GM10266 (cell line): ENCODE measurements at regions not wholly inside any gene's neighbourhood (a gene's known extent, or its start where the extent isn't known, plus 50 kb on each side); places are given as distances from the start of the nearest gene placed in this dataset.
"Not testable (repeated sequence)": the region's sequence is repeated elsewhere in the genome, so short reads cannot be mapped to it uniquely, and the experiment has no call there.

Source experiments
- DNase-seq: peaks from one replicate; pipeline ENCODE4 v3.0.0; 2012; ENCODE audit errors: extremely low spot score
- TF ChIP-seq, protein P1 (sequence below): IDR thresholded peaks from 2 replicates; pipeline ENCODE4 v1.5.1; 2012; ENCODE audit warnings: mild to moderate bottlenecking, low read depth; ENCODE audit not compliant: control insufficient read depth, insufficient read depth; ENCODE audit errors: missing control alignments

DNA sequence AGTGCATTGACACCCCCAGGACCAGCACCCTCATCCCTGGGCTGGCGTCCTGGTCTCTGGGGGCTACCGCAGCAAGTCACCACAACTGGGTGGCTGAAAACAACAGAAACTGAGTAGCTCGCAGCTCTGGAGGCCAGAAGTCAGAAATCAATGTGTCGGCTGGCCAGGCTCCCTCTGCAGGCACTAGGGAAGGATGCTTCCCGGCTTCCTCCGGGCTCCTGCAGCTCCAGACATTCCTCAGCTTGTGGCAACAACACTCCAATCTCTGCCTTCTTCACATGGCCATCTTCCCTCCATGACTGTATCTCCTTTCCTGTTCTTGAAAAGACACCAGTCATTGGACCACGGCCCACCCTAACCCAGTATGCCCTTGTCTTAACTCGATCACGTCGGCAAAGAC, 224.2 kb downstream of the NPHP4 start:
- TF ChIP-seq, protein P1, sequence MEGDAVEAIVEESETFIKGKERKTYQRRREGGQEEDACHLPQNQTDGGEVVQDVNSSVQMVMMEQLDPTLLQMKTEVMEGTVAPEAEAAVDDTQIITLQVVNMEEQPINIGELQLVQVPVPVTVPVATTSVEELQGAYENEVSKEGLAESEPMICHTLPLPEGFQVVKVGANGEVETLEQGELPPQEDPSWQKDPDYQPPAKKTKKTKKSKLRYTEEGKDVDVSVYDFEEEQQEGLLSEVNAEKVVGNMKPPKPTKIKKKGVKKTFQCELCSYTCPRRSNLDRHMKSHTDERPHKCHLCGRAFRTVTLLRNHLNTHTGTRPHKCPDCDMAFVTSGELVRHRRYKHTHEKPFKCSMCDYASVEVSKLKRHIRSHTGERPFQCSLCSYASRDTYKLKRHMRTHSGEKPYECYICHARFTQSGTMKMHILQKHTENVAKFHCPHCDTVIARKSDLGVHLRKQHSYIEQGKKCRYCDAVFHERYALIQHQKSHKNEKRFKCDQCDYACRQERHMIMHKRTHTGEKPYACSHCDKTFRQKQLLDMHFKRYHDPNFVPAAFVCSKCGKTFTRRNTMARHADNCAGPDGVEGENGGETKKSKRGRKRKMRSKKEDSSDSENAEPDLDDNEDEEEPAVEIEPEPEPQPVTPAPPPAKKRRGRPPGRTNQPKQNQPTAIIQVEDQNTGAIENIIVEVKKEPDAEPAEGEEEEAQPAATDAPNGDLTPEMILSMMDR, result no peak
- DNase-seq, result no peak

DNA sequence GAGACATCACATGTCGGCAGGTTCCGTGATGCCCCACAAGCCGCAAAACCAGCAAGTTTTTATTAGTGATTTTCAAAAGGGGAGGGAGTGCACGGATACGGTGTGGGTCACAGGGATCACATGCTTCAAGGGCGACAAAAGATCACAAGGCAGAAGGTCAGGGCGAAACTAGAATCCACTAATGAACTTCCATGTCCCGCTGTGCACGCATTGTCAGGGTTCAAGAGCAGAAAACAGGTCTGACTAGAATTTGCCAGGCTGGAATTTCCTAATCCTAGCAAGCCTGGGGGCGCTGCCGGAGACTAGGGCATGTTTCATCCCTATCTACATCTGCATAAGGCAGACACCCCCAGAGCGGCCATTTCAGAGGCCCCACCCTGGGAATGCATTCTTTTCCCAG, 225.2 kb downstream of the NPHP4 start:
- not testable (repeated sequence) for DNase-seq

DNA sequence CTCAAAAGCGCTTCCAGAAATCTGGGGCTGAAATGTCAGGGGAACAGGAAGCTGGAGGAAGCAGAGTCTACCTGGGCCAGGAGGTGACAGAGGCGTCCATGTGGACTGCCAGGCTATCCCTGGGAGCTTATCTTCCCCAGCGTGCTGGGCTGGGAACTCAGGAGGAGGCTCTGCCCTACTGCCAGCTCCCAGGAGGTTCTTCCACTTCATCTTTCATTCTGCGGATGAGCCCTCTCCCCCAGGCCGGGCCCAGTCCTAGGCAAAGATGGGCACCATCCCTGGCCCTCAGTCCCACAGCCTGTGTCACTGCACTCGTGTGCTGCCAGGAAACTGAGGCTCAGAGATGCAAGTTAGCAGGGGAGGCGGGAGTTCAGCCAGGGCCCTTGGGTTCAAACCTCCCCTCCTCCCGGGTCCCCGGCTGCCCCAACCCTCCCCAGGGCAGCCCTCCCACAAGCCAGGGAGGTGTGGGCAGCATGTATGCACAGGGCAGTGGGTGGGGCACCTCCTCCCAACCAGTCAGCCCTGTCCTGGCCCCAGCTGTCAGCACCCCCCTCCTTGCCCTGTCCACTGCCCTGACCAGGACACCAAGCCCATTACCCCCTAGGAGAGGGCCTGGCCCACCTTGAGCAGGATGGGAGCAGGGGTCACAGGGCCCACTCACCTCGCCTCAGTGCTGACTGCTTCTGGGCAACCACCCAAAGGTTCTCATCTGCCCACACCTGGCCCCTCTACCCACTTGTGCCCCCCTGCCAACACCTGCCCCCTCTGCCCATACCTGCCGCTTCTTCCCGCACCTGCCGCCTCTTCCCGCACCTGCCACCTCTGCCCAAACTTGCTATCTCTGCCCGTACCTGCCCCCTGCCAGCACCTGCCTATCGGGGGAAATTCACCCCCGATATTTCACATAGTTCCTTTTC, 226.0 kb downstream of the NPHP4 start:
- TF ChIP-seq, protein P1, result no peak
- no peak for DNase-seq

DNA sequence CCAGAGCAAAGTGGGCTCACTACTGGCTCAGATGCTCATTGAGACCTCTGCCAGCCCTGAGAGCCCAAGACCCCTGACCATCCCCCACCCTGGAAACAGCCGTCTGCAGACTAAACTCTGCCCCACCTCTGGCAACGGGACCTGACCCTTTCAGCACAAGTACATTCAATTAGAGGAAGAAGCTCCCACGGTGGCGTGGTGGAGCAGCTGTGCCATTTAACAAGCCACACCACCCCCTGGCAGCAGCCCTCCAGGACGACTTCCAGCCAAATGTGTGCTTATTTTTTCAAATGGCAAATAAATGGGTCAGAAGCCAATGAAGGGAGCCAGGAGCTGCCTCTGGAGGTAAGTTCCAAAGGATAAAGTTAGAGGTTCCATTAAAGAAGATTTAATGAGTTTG, 226.7 kb downstream of the NPHP4 start:
- TF ChIP-seq, protein P1, result no peak
- DNase-seq, result no peak

DNA sequence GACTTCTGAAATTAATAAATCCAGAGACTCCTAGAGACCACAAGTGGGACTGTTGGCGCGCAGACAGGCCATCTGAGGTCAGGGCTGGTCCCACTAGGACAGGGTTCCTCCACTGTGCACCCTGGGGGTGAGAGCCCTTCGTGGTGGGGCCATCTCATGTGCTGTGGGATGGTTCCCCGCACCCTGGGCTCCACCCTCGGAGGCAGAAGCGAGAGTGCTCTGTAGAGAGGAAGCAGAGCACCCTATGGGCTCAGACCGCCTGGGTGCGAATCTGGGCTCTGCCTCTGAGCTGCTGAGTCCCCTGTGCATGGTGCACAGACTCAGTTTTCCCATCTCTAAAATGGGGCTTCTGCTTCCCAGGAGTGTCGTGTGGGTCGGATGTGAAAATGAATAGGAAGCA, 227.3 kb downstream of the NPHP4 start:
- TF ChIP-seq, protein P1, result no peak
- DNase-seq, result no peak

DNA sequence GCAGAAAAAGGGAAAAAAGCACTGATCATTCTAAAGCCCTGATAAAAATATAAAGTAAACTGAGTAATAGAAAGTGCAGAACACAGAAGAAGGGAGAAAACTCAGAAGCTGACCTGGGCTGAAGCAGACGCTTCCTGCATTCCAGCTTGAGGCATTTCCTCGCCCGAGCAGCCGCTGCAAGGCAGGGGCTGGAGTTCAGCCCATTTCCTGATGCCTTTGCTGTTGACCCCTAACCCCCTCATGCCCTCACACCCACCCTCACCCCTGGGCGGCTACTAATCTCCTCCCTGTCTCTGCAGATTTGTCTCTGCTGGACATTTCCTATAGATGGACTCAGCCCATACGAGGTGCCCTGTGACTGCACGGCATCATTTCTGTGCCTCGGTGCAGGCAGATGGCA, 227.8 kb downstream of the NPHP4 start:
- no peak for DNase-seq
- TF ChIP-seq, protein P1, result no peak

DNA sequence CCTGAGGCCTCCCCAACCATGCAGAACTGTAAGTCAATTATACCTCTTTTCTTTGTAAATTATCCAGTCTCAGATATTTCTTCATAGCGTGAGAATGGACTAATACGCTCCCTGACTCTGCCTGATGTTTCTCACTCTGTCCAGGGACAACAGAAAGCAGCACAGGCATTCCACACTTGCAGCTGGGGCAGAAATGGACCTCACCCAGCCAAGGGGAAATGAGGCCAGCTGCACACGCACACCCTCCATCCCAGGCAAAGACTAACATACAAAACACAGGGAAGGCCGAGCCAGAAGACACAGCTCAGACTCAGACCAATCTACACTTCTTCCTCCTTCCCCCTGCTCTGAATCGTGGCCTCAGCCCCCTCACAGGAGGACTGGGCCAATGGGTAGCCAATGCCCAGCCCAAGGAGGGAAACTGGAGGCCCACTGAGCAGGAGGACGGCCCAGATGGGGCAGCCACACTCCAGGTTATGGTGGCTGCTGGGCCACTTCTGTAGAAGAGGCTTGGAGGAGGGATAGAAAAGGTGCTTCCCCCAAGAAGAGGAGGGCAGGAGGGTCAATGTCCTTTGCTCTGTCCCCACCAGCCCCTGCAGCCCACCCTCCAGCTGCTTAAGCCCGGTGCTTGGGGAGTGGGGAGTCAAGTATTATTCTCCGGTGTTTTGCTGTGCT, 228.4 kb downstream of the NPHP4 start:
- DNase-seq, result no peak
- TF ChIP-seq, protein P1, result no peak
